ENCODE measurements at regions not wholly inside any gene's neighbourhood (a gene's known extent, or its start where the extent isn't known, plus 50 kb on each side); places are given as distances from the start of the nearest gene placed in this dataset.

- no peak for DNase-seq (ENCODE audit: extremely low read depth, low read depth)
- no peak overlapping the region for H3K4me3 ChIP-seq (replicated peaks; ENCODE audit: low read depth, low read length)
- no peak for TF ChIP-seq CTCF (IDR thresholded peaks at IDR 0.05; ENCODE audit: low read depth, low read length, missing control alignments)
Observed at GRCh38 chr4:187929024-187929423, 66.5 kb upstream of the ZFP42 start.

- no peak overlapping the region for H3K4me3 ChIP-seq (replicated peaks; ENCODE audit: low read depth, low read length)
- DNase-seq (ENCODE audit: extremely low read depth, low read depth), result no peak
- TF ChIP-seq CTCF (IDR thresholded peaks at IDR 0.05; ENCODE audit: low read depth, low read length, missing control alignments), result no peak
Observed at GRCh38 chr4:187934766-187935165, 60.8 kb upstream of the ZFP42 start.

GRCh38 chr4:187937557-187937956, 58.0 kb upstream of the ZFP42 start:
- TF ChIP-seq CTCF (IDR thresholded peaks at IDR 0.05; ENCODE audit: low read depth, low read length, missing control alignments), result no peak
- DNase-seq (ENCODE audit: extremely low read depth, low read depth), result no peak
- no peak overlapping the region for H3K4me3 ChIP-seq (replicated peaks; ENCODE audit: low read depth, low read length)

- TF ChIP-seq CTCF (IDR thresholded peaks at IDR 0.05; ENCODE audit: low read depth, low read length, missing control alignments), result no peak
- no peak for DNase-seq (ENCODE audit: extremely low read depth, low read depth)
- H3K4me3 ChIP-seq (replicated peaks; ENCODE audit: low read depth, low read length), result no peak overlapping the region
Observed at GRCh38 chr4:187940299-187940698, 55.3 kb upstream of the ZFP42 start.

GRCh38 chr4:187942968-187943367, 52.6 kb upstream of the ZFP42 start:
- no peak overlapping the region for H3K4me3 ChIP-seq (replicated peaks; ENCODE audit: low read depth, low read length)
- TF ChIP-seq CTCF (IDR thresholded peaks at IDR 0.05; ENCODE audit: low read depth, low read length, missing control alignments), result no peak
- no peak for DNase-seq (ENCODE audit: extremely low read depth, low read depth)

- no peak overlapping the region for H3K4me3 ChIP-seq (replicated peaks; ENCODE audit: low read depth, low read length)
- TF ChIP-seq CTCF (IDR thresholded peaks at IDR 0.05; ENCODE audit: low read depth, low read length, missing control alignments), result no peak
Observed at GRCh38 chr4:187944179-187944578, 51.4 kb upstream of the ZFP42 start.

More at GRCh38 chr4:187944179-187944578, 51.4 kb upstream of the ZFP42 start:
- DNase-seq (ENCODE audit: extremely low read depth, low read depth), result no peak
